ENCODE measurements at regions not wholly inside any gene's neighbourhood (a gene's known extent, or its start where the extent isn't known, plus 50 kb on each side); places are given as distances from the start of the nearest gene placed in this dataset.

- DNase-seq (ENCODE audit: low read depth in 2 of 2, low spot score in 1 of 2) = no peak
These were observed 308.1 kb downstream of the TCERG1L start for GRCh38 chr10:131003455-131003854.

GRCh38 chr10:131004276-131004675, 307.2 kb downstream of the TCERG1L start:
- no peak for DNase-seq (ENCODE audit: low read depth in 2 of 2, low spot score in 1 of 2)

- DNase-seq (ENCODE audit: low read depth in 2 of 2, low spot score in 1 of 2) = no peak
These were observed 304.9 kb downstream of the TCERG1L start for GRCh38 chr10:131006458-131007256.

GRCh38 chr10:131009791-131010190, 301.7 kb downstream of the TCERG1L start:
- DNase-seq (ENCODE audit: low read depth in 2 of 2, low spot score in 1 of 2) = no peak

GRCh38 chr10:131010965-131011575, 300.5 kb downstream of the TCERG1L start:
- no peak for DNase-seq (ENCODE audit: low read depth in 2 of 2, low spot score in 1 of 2)

- DNase-seq (ENCODE audit: low read depth in 2 of 2, low spot score in 1 of 2) = no peak
These were observed 299.4 kb downstream of the TCERG1L start for GRCh38 chr10:131011936-131012640.

GRCh38 chr10:131012641-131012985, 298.9 kb downstream of the TCERG1L start:
- DNase-seq (ENCODE audit: low read depth in 2 of 2, low spot score in 1 of 2) = no peak

- DNase-seq (ENCODE audit: low read depth in 2 of 2, low spot score in 1 of 2) = no peak
These were observed 298.1 kb downstream of the TCERG1L start for GRCh38 chr10:131013281-131013912.

GRCh38 chr10:131014271-131014670, 297.2 kb downstream of the TCERG1L start:
- DNase-seq (ENCODE audit: low read depth in 2 of 2, low spot score in 1 of 2) = no peak

- DNase-seq (ENCODE audit: low read depth in 2 of 2, low spot score in 1 of 2) = no peak
These were observed 296.2 kb downstream of the TCERG1L start for GRCh38 chr10:131015271-131015670.

GRCh38 chr10:131016556-131016955, 295.0 kb downstream of the TCERG1L start:
- DNase-seq (ENCODE audit: low read depth in 2 of 2, low spot score in 1 of 2) = no peak

GRCh38 chr10:131017566-131018285, 293.8 kb downstream of the TCERG1L start:
- DNase-seq (ENCODE audit: low read depth in 2 of 2, low spot score in 1 of 2) = no peak

GRCh38 chr10:131018886-131019500, 292.5 kb downstream of the TCERG1L start:
- DNase-seq (ENCODE audit: low read depth in 2 of 2, low spot score in 1 of 2) = no peak

- DNase-seq (ENCODE audit: low read depth in 2 of 2, low spot score in 1 of 2) = no peak
These were observed 291.8 kb downstream of the TCERG1L start for GRCh38 chr10:131019696-131020095.

GRCh38 chr10:131020775-131021174, 290.7 kb downstream of the TCERG1L start:
- DNase-seq (ENCODE audit: low read depth in 2 of 2, low spot score in 1 of 2) = no peak

GRCh38 chr10:131021246-131021895, 290.1 kb downstream of the TCERG1L start:
- no peak for DNase-seq (ENCODE audit: low read depth in 2 of 2, low spot score in 1 of 2)

GRCh38 chr10:131021969-131022368, 289.6 kb downstream of the TCERG1L start:
- no peak for DNase-seq (ENCODE audit: low read depth in 2 of 2, low spot score in 1 of 2)

GRCh38 chr10:131022369-131022768, 289.2 kb downstream of the TCERG1L start:
- DNase-seq (ENCODE audit: low read depth in 2 of 2, low spot score in 1 of 2) = no peak

- no peak for DNase-seq (ENCODE audit: low read depth in 2 of 2, low spot score in 1 of 2)
These were observed 288.5 kb downstream of the TCERG1L start for GRCh38 chr10:131022981-131023380.
